ENCODE measurements at regions not wholly inside any gene's neighbourhood (a gene's known extent, or its start where the extent isn't known, plus 50 kb on each side); places are given as distances from the start of the nearest gene placed in this dataset.

DNA sequence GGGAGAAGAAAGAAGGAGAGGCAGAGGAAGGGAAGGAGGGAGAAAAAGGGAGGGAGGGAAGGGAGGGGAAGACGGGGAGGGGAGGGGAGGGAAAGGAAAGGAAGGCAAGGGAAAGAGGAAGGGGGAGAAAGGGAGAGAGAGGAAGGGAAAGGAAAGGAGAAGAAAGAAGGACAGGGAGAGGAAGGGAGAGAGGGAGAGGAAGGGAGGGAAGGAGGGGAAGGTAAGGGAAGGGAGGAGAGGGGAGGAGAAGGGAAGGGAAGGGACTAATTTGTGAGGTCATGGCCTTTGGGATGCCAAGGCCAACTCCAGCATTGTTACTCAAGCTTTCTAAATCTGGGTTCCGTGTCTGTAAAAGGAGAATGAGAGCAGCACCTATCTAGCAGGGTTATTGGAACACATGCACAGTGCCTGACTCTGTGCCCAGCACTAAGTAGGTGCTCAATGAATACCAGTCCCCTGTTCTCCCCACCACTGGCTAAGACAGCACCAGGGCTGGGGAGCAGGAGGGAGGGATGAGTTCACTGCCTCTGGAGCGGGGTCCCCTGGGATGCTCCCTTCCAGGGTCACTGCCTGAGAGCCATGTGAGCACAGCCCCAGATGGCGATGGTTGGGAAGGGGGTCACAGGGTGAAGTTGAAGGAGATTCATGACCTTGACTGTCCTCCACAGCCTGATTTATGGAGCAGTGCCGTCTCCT, 560.1 kb upstream of the TBX3 start:
- Histone ChIP-seq H2BK15ac (ENCODE audit: low read length) (no peak overlapping the region), H2BK120ac (replicated peaks; ENCODE audit: low read depth, low read length) (no peak overlapping the region), H4K91ac (replicated peaks; ENCODE audit: insufficient read length, low read length) (no peak overlapping the region), H2BK12ac (ENCODE audit: low read depth, low read length) (0 out of 2 replicates have a peak overlapping the region, but pooled peaks have one; percentile 27), H3K27ac (ENCODE audit: low read depth, low read length) (no peak overlapping the region), H2AFZ (ENCODE audit: low read length) (no peak overlapping the region), H3K36me3 (ENCODE audit: control insufficient read depth in 2 of 4, insufficient read depth in 4 of 4, low read length in 3 of 4) (no peaks in the 10 kb centered on the region), H3K27me3 (replicated peaks in 1 of 4; ENCODE audit: control insufficient read depth in 3 of 4, extremely low read depth in 1 of 4, insufficient read depth in 3 of 4, low read length in 3 of 4) (no peaks in the 10 kb centered on the region; a peak in 1 of 7 replicates), H3K14ac (ENCODE audit: insufficient read length) (no peak overlapping the region), H4K20me1 (replicated peaks in 1 of 2; ENCODE audit: control insufficient read depth in 1 of 2, insufficient read depth in 2 of 2, low read length in 2 of 2) (no peaks in the 10 kb centered on the region), H3K9me3 (ENCODE audit: insufficient read depth in 2 of 2, low read depth in 1 of 2, low read length in 1 of 2) (no peaks in the 10 kb centered on the region), H3K23ac (ENCODE audit: insufficient read length) (no peak overlapping the region), H2AK5ac (ENCODE audit: low read depth, low read length) (0 out of 2 replicates have a peak overlapping the region, but pooled peaks have one; percentile 80), H3K4ac (replicated peaks; ENCODE audit: insufficient read length, low read depth, low read length) (no peak overlapping the region), H3K79me2 (ENCODE audit: control insufficient read depth in 1 of 2, insufficient read depth in 2 of 2, low read length in 2 of 2) (no peaks in the 10 kb centered on the region), H3K4me3 (ENCODE audit: extremely low read depth in 1 of 4, insufficient read depth in 2 of 4, low read depth in 3 of 4, low read length in 4 of 4) (no peak overlapping the region), H3K56ac (replicated peaks; ENCODE audit: insufficient read length, low read depth, low read length) (no peak overlapping the region), H4K8ac (ENCODE audit: extremely low read depth, insufficient read depth, low read length) (no peak overlapping the region), H2BK20ac (ENCODE audit: low read length) (no peak overlapping the region), H2BK5ac (ENCODE audit: low read depth, low read length) (no peak overlapping the region), H4K5ac (ENCODE audit: insufficient read length, low read depth, low read length) (no peak overlapping the region), H3K4me2 (ENCODE audit: insufficient read depth in 1 of 2, low read depth in 2 of 2, low read length in 2 of 2) (no peak overlapping the region), H3K9ac (replicated peaks in 1 of 4; ENCODE audit: extremely low read depth in 1 of 4, low read depth in 3 of 4, low read length in 3 of 4) (no peak overlapping the region), H3K18ac (ENCODE audit: extremely low read depth, low read length) (no peak overlapping the region), H3K23me2 (ENCODE audit: low read depth, low read length) (peaks cover 2% of the 10 kb centered on the region; the same call in 1 of the 2 replicates), H3K4me1 (replicated peaks in 1 of 4; ENCODE audit: control insufficient read depth in 3 of 4, insufficient read depth in 4 of 4, low read length in 3 of 4) (no peaks in the 10 kb centered on the region), H3K79me1 (ENCODE audit: low read depth, low read length) (no peaks in the 10 kb centered on the region)
- DNase-seq (ENCODE audit: low read depth in 1 of 2, low spot score in 2 of 2) (no peak), FAIRE-seq (no peak)
- ChIA-PET POLR2A (ENCODE audit: partially characterized antibody) (no interaction called here), CTCF (ENCODE audit: partially characterized antibody) (interaction anchor here (1.1 kb wide), 1 partner anchor 21 kb away, joined by 3 read pairs; no protein-coding TSS in a partner anchor)
- 90% methylated on average over 4 of the region's 5 CpGs; no CpG with 5 or more reads in 1 of the 2 experiments for WGBS, 2 experiments (ENCODE audit: extremely low coverage in 1 of 2, insufficient coverage in 1 of 2, insufficient read length in 1 of 2, insufficient replicate concordance in 2 of 2, low coverage in 1 of 2, low lambda C conversion rate in 2 of 2, missing lambda C conversion rate in 1 of 2)
- TF ChIP-seq HDAC6 (IDR thresholded peaks at IDR 0.05; ENCODE audit: low read depth, low read length), result no peak
- TF ChIP-seq BACH1 (IDR thresholded peaks at IDR 0.05; ENCODE audit: low read length), result no peak
- TF ChIP-seq EZH2 (IDR thresholded peaks at IDR 0.05; ENCODE audit: low read depth, low read length, severe bottlenecking), result no peak
- TF ChIP-seq SP2 (IDR thresholded peaks at IDR 0.05; ENCODE audit: low read length), result no peak
- no peak for TF ChIP-seq SAP30 (IDR thresholded peaks at IDR 0.05; ENCODE audit: insufficient read depth, insufficient replicate concordance, low read length)
- TF ChIP-seq HDAC2 (IDR thresholded peaks at IDR 0.05; ENCODE audit: borderline replicate concordance in 1 of 2, low read depth in 2 of 2, low read length in 2 of 2), result no peak
- no peak for TF ChIP-seq CTBP2 (IDR thresholded peaks at IDR 0.05; ENCODE audit: borderline replicate concordance, insufficient read depth, insufficient read length, low read length)
- TF ChIP-seq, protein P1, sequence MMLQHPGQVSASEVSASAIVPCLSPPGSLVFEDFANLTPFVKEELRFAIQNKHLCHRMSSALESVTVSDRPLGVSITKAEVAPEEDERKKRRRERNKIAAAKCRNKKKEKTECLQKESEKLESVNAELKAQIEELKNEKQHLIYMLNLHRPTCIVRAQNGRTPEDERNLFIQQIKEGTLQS (IDR thresholded peaks at IDR 0.05; ENCODE audit: insufficient read depth, low read depth, low read length), result no peak
- TF ChIP-seq ASH2L (IDR thresholded peaks at IDR 0.05; ENCODE audit: low read length), result no peak
- no peak for TF ChIP-seq CBX5 (IDR thresholded peaks at IDR 0.05; ENCODE audit: low read depth, low read length)

All from H1 (cell line).